Loucy (cell line): ENCODE measurements at regions not wholly inside any gene's neighbourhood (a gene's known extent, or its start where the extent isn't known, plus 50 kb on each side); places are given as distances from the start of the nearest gene placed in this dataset.

Experiments
- H2AFZ ChIP-seq: fragments of 200-600 bp; sonication (generic); 2 replicates; pipeline ENCODE4 v1.6.0; 2016; ENCODE audit warnings: antibody characterized with exemption, mild to moderate bottlenecking, low read length, moderate library complexity
- H3F3A ChIP-seq: fragments of 200-600 bp; 2 replicates; pipeline ENCODE4 v1.6.0; 2016; ENCODE audit warnings: antibody characterized with exemption, low read depth, mild to moderate bottlenecking
- H3K27me3 ChIP-seq: fragments of 200-600 bp; sonication (generic); 2 replicates; pipeline ENCODE4 v1.6.1; 2014; ENCODE audit warnings: low read length, mild to moderate bottlenecking; ENCODE audit not compliant: insufficient read depth, poor library complexity, severe bottlenecking
- H3K36me3 ChIP-seq: fragments of 200-600 bp; sonication (generic); 2 replicates; pipeline ENCODE4 v1.6.1; 2016; ENCODE audit warnings: low read length; ENCODE audit not compliant: insufficient read depth
- H3K4me1 ChIP-seq: fragments of 200-600 bp; sonication (generic); 2 replicates; pipeline ENCODE4 v1.5.1; 2014; ENCODE audit warnings: low read length, mild to moderate bottlenecking; ENCODE audit not compliant: insufficient read depth, poor library complexity, severe bottlenecking
- H3K4me2 ChIP-seq: fragments of 200-600 bp; sonication (generic); 2 replicates; pipeline ENCODE4 v1.6.0; 2014; ENCODE audit warnings: antibody characterized with exemption, low read length, low read depth, mild to moderate bottlenecking; ENCODE audit not compliant: poor library complexity, severe bottlenecking
- H3K4me3 ChIP-seq: fragments of 200-600 bp; sonication (generic); 2 replicates; pipeline ENCODE4 v1.5.1; 2014; ENCODE audit warnings: low read length, mild to moderate bottlenecking, mixed read lengths; ENCODE audit not compliant: poor library complexity, severe bottlenecking
- H3K79me2 ChIP-seq: fragments of 200-600 bp; sonication (generic); 2 replicates; pipeline ENCODE4 v1.6.1; 2014; ENCODE audit warnings: low read length; ENCODE audit not compliant: insufficient read depth
- H3K9ac ChIP-seq: fragments of 200-600 bp; sonication (generic); 2 replicates; pipeline ENCODE4 v1.6.0; 2014; ENCODE audit warnings: mild to moderate bottlenecking, low read depth, low read length, moderate library complexity; ENCODE audit not compliant: poor library complexity, severe bottlenecking
- H3K9me2 ChIP-seq: fragments of 200-600 bp; sonication (generic); replicated peaks from 2 replicates; pipeline ENCODE4 v1.6.1; 2016; ENCODE audit warnings: low read depth, low read length, mixed read lengths
- H3K9me3 ChIP-seq: fragments of 200-600 bp; sonication (generic); 2 replicates; pipeline ENCODE4 v1.6.1; 2014; ENCODE audit warnings: mild to moderate bottlenecking, antibody characterized with exemption, low read length, low read depth; ENCODE audit not compliant: insufficient read depth
- H4K20me1 ChIP-seq: fragments of 200-600 bp; sonication (generic); 2 replicates; pipeline ENCODE4 v1.6.0; 2014; ENCODE audit warnings: antibody characterized with exemption, low read length, mild to moderate bottlenecking; ENCODE audit not compliant: insufficient read depth, poor library complexity, severe bottlenecking
- CTCF ChIP-seq: fragments of 200-600 bp; sonication (generic); conservative IDR thresholded peaks from 2 replicates; pipeline ENCODE4 v1.5.1; 2014; ENCODE audit warnings: mild to moderate bottlenecking, antibody characterized with exemption, low read length
- EZH2phosphoT487 ChIP-seq: fragments of 200-600 bp; IDR thresholded peaks from 2 replicates; pipeline ENCODE4 v1.6.1; 2018; ENCODE audit warnings: antibody characterized with exemption, mild to moderate bottlenecking, moderate library complexity, borderline replicate concordance

GRCh38 chr14:87349921-87350320 lies 643.1 kb downstream of the GALC start:
- Histone ChIP-seq H3K79me2 (no peaks in the 10 kb centered on the region), H3K27me3 (no peaks in the 10 kb centered on the region), H2AFZ (no peak overlapping the region), H3K4me1 (no peaks in the 10 kb centered on the region), H3K9me2 (no peaks in the 10 kb centered on the region), H3F3A (no peaks in the 10 kb centered on the region), H3K36me3 (no peaks in the 10 kb centered on the region), H3K9ac (no peak overlapping the region), H3K9me3 (no peaks in the 10 kb centered on the region), H3K4me3 (no peak overlapping the region), H3K4me2 (no peak overlapping the region), H4K20me1 (no peaks in the 10 kb centered on the region)
- TF ChIP-seq CTCF, result no peak

GRCh38 chr14:87343652-87344051 lies 649.3 kb downstream of the GALC start:
- no peak overlapping the region for H2AFZ ChIP-seq
- H3K4me3 ChIP-seq, result no peak overlapping the region
- H3K4me2 ChIP-seq, result no peak overlapping the region
- TF ChIP-seq CTCF (no peak), EZH2phosphoT487 (no peak)
- H3K9ac ChIP-seq, result no peak overlapping the region
- H3K9me2 ChIP-seq, result no peaks in the 10 kb centered on the region
- no peaks in the 10 kb centered on the region for H3K27me3 ChIP-seq
- H3K79me2 ChIP-seq, result no peaks in the 10 kb centered on the region
- no peaks in the 10 kb centered on the region for H3K9me3 ChIP-seq
- no peaks in the 10 kb centered on the region for H3F3A ChIP-seq
- no peaks in the 10 kb centered on the region for H3K4me1 ChIP-seq
- H3K36me3 ChIP-seq, result no peaks in the 10 kb centered on the region
- H4K20me1 ChIP-seq, result no peaks in the 10 kb centered on the region

GRCh38 chr14:87334997-87335685 lies 657.8 kb downstream of the GALC start:
- Histone ChIP-seq H2AFZ (no peak overlapping the region), H3K36me3 (no peaks in the 10 kb centered on the region), H3K4me1 (no peaks in the 10 kb centered on the region), H3K9me3 (no peaks in the 10 kb centered on the region), H3K79me2 (no peaks in the 10 kb centered on the region), H3K4me2 (no peak overlapping the region), H3K9me2 (no peaks in the 10 kb centered on the region), H3K9ac (no peak overlapping the region), H3K4me3 (no peak overlapping the region), H3K27me3 (no peaks in the 10 kb centered on the region), H3F3A (no peaks in the 10 kb centered on the region), H4K20me1 (no peaks in the 10 kb centered on the region)
- no peak for TF ChIP-seq CTCF
- no peak for TF ChIP-seq EZH2phosphoT487
